CD4-positive, alpha-beta memory T cell (primary cell): ENCODE measurements at regions not wholly inside any gene's neighbourhood (a gene's known extent, or its start where the extent isn't known, plus 50 kb on each side); places are given as distances from the start of the nearest gene placed in this dataset.

Experiments used
- CTCF ChIA-PET: fragments of 350-600 bp; sonication (Branson Sonifier 250); formaldehyde crosslinking; loops from one replicate; lab custom pipeline; 2021; ENCODE audit warnings: inconsistent platforms; ENCODE audit not compliant: partially characterized antibody; lab: Charles Lee
- POLR2A ChIA-PET: fragments of 350-600 bp; sonication (Branson Sonifier 250); formaldehyde crosslinking; loops from one replicate; lab custom pipeline; 2021; ENCODE audit not compliant: partially characterized antibody; lab: Charles Lee
- DNase-seq, 5 donors: peaks; one replicate each; pipeline versions ENCODE4 v3.0.0 to v3.0.0-alpha.2; 2020 to 2022; ENCODE audit warnings: mixed read lengths in 1 of 5
- H3K27ac ChIP-seq: one replicate; pipeline ENCODE4 v1.7.0; 2013; ENCODE audit warnings: low read depth, low read length
- H3K27me3 ChIP-seq: 2 replicates; pipeline ENCODE4 v1.7.0; 2013; ENCODE audit warnings: mild to moderate bottlenecking, low read length, moderate library complexity; ENCODE audit not compliant: insufficient read depth
- H3K36me3 ChIP-seq: 2 replicates; pipeline ENCODE4 v1.7.0; 2013; ENCODE audit warnings: mild to moderate bottlenecking, low read length, moderate library complexity; ENCODE audit not compliant: insufficient read depth
- H3K4me1 ChIP-seq: 2 replicates; pipeline ENCODE4 v1.7.0; 2013; ENCODE audit warnings: mild to moderate bottlenecking, low read length, moderate library complexity; ENCODE audit not compliant: insufficient read depth
- H3K4me3 ChIP-seq, 2 donors: one replicate each; pipeline ENCODE4 v1.7.0; 2013; ENCODE audit warnings: low read length in 2 of 2, mild to moderate bottlenecking in 1 of 2
- H3K9me3 ChIP-seq, 2 donors: one replicate each; pipeline ENCODE4 v1.7.0; 2013; ENCODE audit warnings: low read length in 2 of 2, control low read depth in 1 of 2; ENCODE audit not compliant: control insufficient read depth in 1 of 2
- H3K27ac Mint-ChIP-seq, 7 donors: one replicate each; pipeline ENCODE4 v1.8.0; 2020 to 2021; ENCODE audit warnings: mixed read lengths in 7 of 7, mild to moderate bottlenecking in 6 of 7, inconsistent platforms in 3 of 7, moderate library complexity in 3 of 7
- H3K27me3 Mint-ChIP-seq, 2 donors: one replicate each; pipeline ENCODE4 v1.8.0; 2020 to 2021; ENCODE audit warnings: mixed read lengths in 2 of 2
- H3K36me3 Mint-ChIP-seq, 2 donors: one replicate each; pipeline ENCODE4 v1.8.0; 2020 to 2021; ENCODE audit warnings: mixed read lengths in 2 of 2, inconsistent platforms in 1 of 2, mild to moderate bottlenecking in 1 of 2
- H3K4me1 Mint-ChIP-seq, 4 donors: one replicate each; pipeline ENCODE4 v1.8.0; 2020 to 2021; ENCODE audit warnings: mixed read lengths in 4 of 4, mild to moderate bottlenecking in 1 of 4
- H3K4me3 Mint-ChIP-seq, 8 donors: one replicate each; pipeline ENCODE4 v1.8.0; 2020 to 2021; ENCODE audit warnings: mixed read lengths in 8 of 8, mild to moderate bottlenecking in 7 of 8, moderate library complexity in 6 of 8, inconsistent platforms in 3 of 8
- H3K9me3 Mint-ChIP-seq, 8 donors: one replicate each; pipeline ENCODE4 v1.8.0; 2020 to 2021; ENCODE audit warnings: mixed read lengths in 8 of 8, mild to moderate bottlenecking in 5 of 8, inconsistent platforms in 3 of 8, moderate library complexity in 1 of 8
- intact Hi-C: fragments of 100-400 bp; cut with micrococcal nuclease; formaldehyde crosslinking; loops from one replicate; pipeline ENCODE4 v1.15.1; 2023

- Mint-ChIP-seq H3K36me3 (no peaks in the 10 kb centered on the region), H3K9me3 (peaks cover 0 to 3% (median 0%) of the 10 kb centered on the region in 8 donors), H3K4me3 (no peak overlapping the region), H3K27me3 (peaks cover 7 to 17% of the 10 kb centered on the region in 2 donors), H3K27ac (no peak overlapping the region), H3K4me1 (peaks cover 1 to 10% (median 6%) of the 10 kb centered on the region in 4 donors)
- H3K9me3 ChIP-seq: no peaks in the 10 kb centered on the region
- DNase-seq: no peak
- no peak overlapping the region for H3K27ac ChIP-seq
- intact Hi-C loops: no loop called here
- no peaks in the 10 kb centered on the region for H3K4me1 ChIP-seq
- H3K4me3 ChIP-seq: no peak overlapping the region
- no peaks in the 10 kb centered on the region for H3K27me3 ChIP-seq
- ChIA-PET CTCF (interaction anchor here (1.6 to 2.3 kb wide), 2 partner anchors 8 to 12 kb away, joined by 9 to 10 read pairs; no protein-coding TSS in a partner anchor), POLR2A (no interaction called here)
- H3K36me3 ChIP-seq: no peaks in the 10 kb centered on the region
Measured at GRCh38 chr1:5522531-5523145, 469.6 kb downstream of the NPHP4 start.

GRCh38 chr1:5519366-5520135 is 472.7 kb downstream of the NPHP4 start:
- CTCF ChIA-PET: interaction anchor here (1.0 kb wide), 1 partner anchor 226 kb away, joined by 3 read pairs; no protein-coding TSS in a partner anchor
- intact Hi-C loops: no loop called here
- Mint-ChIP-seq H3K4me3 (no peak overlapping the region), H3K9me3 (peaks cover 0 to 3% (median 0%) of the 10 kb centered on the region in 8 donors), H3K36me3 (no peaks in the 10 kb centered on the region), H3K27me3 (peaks cover 9 to 18% of the 10 kb centered on the region in 2 donors), H3K27ac (no peak overlapping the region), H3K4me1 (peaks cover 1 to 10% (median 6%) of the 10 kb centered on the region in 4 donors)
- Histone ChIP-seq H3K36me3 (no peaks in the 10 kb centered on the region), H3K9me3 (no peaks in the 10 kb centered on the region), H3K27ac (no peak overlapping the region), H3K27me3 (no peaks in the 10 kb centered on the region), H3K4me3 (no peak overlapping the region), H3K4me1 (no peaks in the 10 kb centered on the region)
- POLR2A ChIA-PET: no interaction called here
- DNase-seq: no peak

GRCh38 chr1:5516756-5517155 is 475.5 kb downstream of the NPHP4 start:
- H3K27ac ChIP-seq: no peak overlapping the region
- no peak overlapping the region for H3K4me3 Mint-ChIP-seq
- peaks cover 0 to 3% (median 0%) of the 10 kb centered on the region in 8 donors for H3K9me3 Mint-ChIP-seq
- H3K27ac Mint-ChIP-seq: no peak overlapping the region
- ChIA-PET POLR2A (no interaction called here), CTCF (interaction anchor here (1.2 kb wide), 1 partner anchor 229 kb away, joined by 4 read pairs; no protein-coding TSS in a partner anchor)
- H3K36me3 Mint-ChIP-seq: no peaks in the 10 kb centered on the region
- no peaks in the 10 kb centered on the region for H3K36me3 ChIP-seq
- H3K27me3 Mint-ChIP-seq: peaks cover 3 to 7% of the 10 kb centered on the region in 2 donors
- intact Hi-C loops: no loop called here
- H3K4me1 ChIP-seq: no peaks in the 10 kb centered on the region
- no peak overlapping the region for H3K4me3 ChIP-seq
- DNase-seq: no peak
- no peaks in the 10 kb centered on the region for H3K27me3 ChIP-seq
- H3K9me3 ChIP-seq: no peaks in the 10 kb centered on the region
- peaks cover 0 to under 1% (median 0%) of the 10 kb centered on the region in 4 donors for H3K4me1 Mint-ChIP-seq

GRCh38 chr1:5515501-5515900 is 476.7 kb downstream of the NPHP4 start:
- H3K27me3 ChIP-seq: no peaks in the 10 kb centered on the region
- H3K36me3 ChIP-seq: no peaks in the 10 kb centered on the region
- H3K27ac Mint-ChIP-seq: no peak overlapping the region
- ChIA-PET CTCF (interaction anchor here (1.6 to 1.8 kb wide), 4 partner anchors 8 to 16 kb away, joined by 6 to 9 read pairs (median 8); no protein-coding TSS in a partner anchor), POLR2A (no interaction called here)
- H3K4me3 ChIP-seq: no peak overlapping the region
- H3K27me3 Mint-ChIP-seq: peaks cover 3 to 6% of the 10 kb centered on the region in 2 donors
- no peaks in the 10 kb centered on the region for H3K9me3 ChIP-seq
- H3K27ac ChIP-seq: no peak overlapping the region
- peaks cover 0 to 3% (median 0%) of the 10 kb centered on the region in 8 donors for H3K9me3 Mint-ChIP-seq
- H3K4me1 Mint-ChIP-seq: no peaks in the 10 kb centered on the region
- H3K4me1 ChIP-seq: no peaks in the 10 kb centered on the region
- intact Hi-C loops: no loop called here
- no peak overlapping the region for H3K4me3 Mint-ChIP-seq
- no peaks in the 10 kb centered on the region for H3K36me3 Mint-ChIP-seq
- DNase-seq: no peak

- intact Hi-C loops: loop anchor here (5.0 kb wide), 1 partner anchor 673 kb away; no protein-coding TSS in a partner anchor
- no peak overlapping the region for H3K27ac Mint-ChIP-seq
Measured at GRCh38 chr1:5514527-5515183, 477.6 kb downstream of the NPHP4 start.

GRCh38 chr1:5513846-5514526 is 478.2 kb downstream of the NPHP4 start:
- no peaks in the 10 kb centered on the region for H3K9me3 ChIP-seq
- H3K27me3 ChIP-seq: no peaks in the 10 kb centered on the region
- DNase-seq: no peak
- Mint-ChIP-seq H3K27ac (no peak overlapping the region), H3K27me3 (peaks cover 3 to 8% of the 10 kb centered on the region in 2 donors), H3K9me3 (no peaks in the 10 kb centered on the region), H3K4me3 (no peak overlapping the region), H3K36me3 (no peaks in the 10 kb centered on the region), H3K4me1 (peaks cover 0 to 5% (median 2%) of the 10 kb centered on the region in 4 donors)
- no peak overlapping the region for H3K4me3 ChIP-seq
- H3K36me3 ChIP-seq: no peaks in the 10 kb centered on the region
- intact Hi-C loops: loop anchor here (5.0 kb wide), 1 partner anchor 673 kb away; no protein-coding TSS in a partner anchor
- peaks cover 3% of the 10 kb centered on the region for H3K4me1 ChIP-seq
- H3K27ac ChIP-seq: no peak overlapping the region
- POLR2A ChIA-PET: no interaction called here
- CTCF ChIA-PET: interaction anchor here (0.9 to 1.8 kb wide), 18 partner anchors 8 to 143 kb away, joined by 3 to 9 read pairs (median 4); no protein-coding TSS in a partner anchor

More at GRCh38 chr1:5514527-5515183, 477.6 kb downstream of the NPHP4 start:
- Mint-ChIP-seq H3K36me3 (no peaks in the 10 kb centered on the region), H3K27me3 (peaks cover 3 to 8% of the 10 kb centered on the region in 2 donors), H3K4me3 (no peak overlapping the region), H3K9me3 (no peaks in the 10 kb centered on the region), H3K4me1 (peaks cover 0 to 5% (median 1%) of the 10 kb centered on the region in 4 donors)
- peak in 4 of 5 donors; percentile 47 to 57 (median 56) for DNase-seq
- H3K9me3 ChIP-seq: no peaks in the 10 kb centered on the region
- H3K4me3 ChIP-seq: no peak overlapping the region
- H3K36me3 ChIP-seq: no peaks in the 10 kb centered on the region
- H3K4me1 ChIP-seq: peaks cover 3% of the 10 kb centered on the region
- H3K27me3 ChIP-seq: no peaks in the 10 kb centered on the region
- ChIA-PET CTCF (interaction anchor here (0.6 to 1.8 kb wide), 19 partner anchors 8 to 917 kb away, joined by 3 to 9 read pairs (median 4); no protein-coding TSS in a partner anchor), POLR2A (no interaction called here)
- H3K27ac ChIP-seq: no peak overlapping the region
